GM12892 (cell line): ENCODE measurements at regions not wholly inside any gene's neighbourhood (a gene's known extent, or its start where the extent isn't known, plus 50 kb on each side); places are given as distances from the start of the nearest gene placed in this dataset.

Source experiments
- DNase-seq: peaks from one replicate; pipeline ENCODE4 v3.0.0; 2011; ENCODE audit not compliant: insufficient read length
- FAIRE-seq: peaks from 2 replicates; lab custom pipeline; 2011; peaks lifted over from hg19 to GRCh38; lab: Jason Lieb, UNC
- POLR2A ChIP-seq: IDR thresholded peaks from 2 replicates; pipeline ENCODE4 v1.6.1; 2011; ENCODE audit warnings: low read depth, low read length, control low read depth
- POLR2AphosphoS5 ChIP-seq: IDR thresholded peaks from 2 replicates; pipeline ENCODE4 v1.6.1; 2011; ENCODE audit warnings: low read depth, low read length, control low read depth
- TAF1 ChIP-seq: IDR thresholded peaks from 2 replicates; pipeline ENCODE4 v1.6.1; 2011; ENCODE audit warnings: low read depth, mild to moderate bottlenecking, control low read depth, low read length, borderline replicate concordance

- no peak for FAIRE-seq
- DNase-seq: no peak
- TF ChIP-seq POLR2AphosphoS5: no peak
- no peak for TF ChIP-seq POLR2A
- no peak for TF ChIP-seq TAF1
These were observed 156.7 kb upstream of the TENT5A start for GRCh38 chr6:81909162-81909561.

- no peak for FAIRE-seq
- DNase-seq: no peak
- TF ChIP-seq TAF1 (no peak), POLR2A (no peak), POLR2AphosphoS5 (no peak)
These were observed 154.3 kb upstream of the TENT5A start for GRCh38 chr6:81906709-81907204.

GRCh38 chr6:81906041-81906440, 153.6 kb upstream of the TENT5A start:
- DNase-seq: no peak
- TF ChIP-seq POLR2A (no peak), POLR2AphosphoS5 (no peak), TAF1 (no peak)
- no peak for FAIRE-seq

- FAIRE-seq (no peak), DNase-seq (no peak)
- no peak for TF ChIP-seq TAF1
These were observed 149.1 kb upstream of the TENT5A start for GRCh38 chr6:81901551-81901966.

GRCh38 chr6:81900616-81901015, 148.1 kb upstream of the TENT5A start:
- TF ChIP-seq POLR2A: no peak
- no peak for TF ChIP-seq POLR2AphosphoS5
- no peak for TF ChIP-seq TAF1
- FAIRE-seq (no peak), DNase-seq (no peak)

- FAIRE-seq (no peak), DNase-seq (no peak)
- TF ChIP-seq POLR2AphosphoS5 (no peak), TAF1 (no peak), POLR2A (no peak)
These were observed 145.3 kb upstream of the TENT5A start for GRCh38 chr6:81897793-81898192.

- FAIRE-seq: no peak
- no peak for DNase-seq
- TF ChIP-seq POLR2AphosphoS5: no peak
- no peak for TF ChIP-seq POLR2A
- no peak for TF ChIP-seq TAF1
These were observed 144.3 kb upstream of the TENT5A start for GRCh38 chr6:81896525-81897503.

- TF ChIP-seq POLR2A (no peak), TAF1 (no peak), POLR2AphosphoS5 (no peak)
- DNase-seq (no peak), FAIRE-seq (no peak)
These were observed 143.2 kb upstream of the TENT5A start for GRCh38 chr6:81895511-81896185.

GRCh38 chr6:81894788-81895271, 142.3 kb upstream of the TENT5A start:
- FAIRE-seq (no peak), DNase-seq (no peak)
- no peak for TF ChIP-seq POLR2A
- no peak for TF ChIP-seq TAF1
- TF ChIP-seq POLR2AphosphoS5: no peak

GRCh38 chr6:81894306-81894705, 141.8 kb upstream of the TENT5A start:
- TF ChIP-seq POLR2AphosphoS5: no peak
- no peak for TF ChIP-seq TAF1
- no peak for TF ChIP-seq POLR2A
- no peak for FAIRE-seq
- no peak for DNase-seq

- DNase-seq (no peak), FAIRE-seq (no peak)
- no peak for TF ChIP-seq POLR2AphosphoS5
- TF ChIP-seq POLR2A: no peak
These were observed 140.4 kb upstream of the TENT5A start for GRCh38 chr6:81892891-81893290.

- TF ChIP-seq POLR2AphosphoS5 (no peak), POLR2A (no peak), TAF1 (no peak)
- no peak for FAIRE-seq
- no peak for DNase-seq
These were observed 139.4 kb upstream of the TENT5A start for GRCh38 chr6:81891874-81892273.

- TF ChIP-seq POLR2AphosphoS5: no peak
- TF ChIP-seq TAF1: no peak
- TF ChIP-seq POLR2A: no peak
- no peak for DNase-seq
- no peak for FAIRE-seq
These were observed 138.4 kb upstream of the TENT5A start for GRCh38 chr6:81890846-81891245.
